A549 (cell line): ENCODE measurements at regions not wholly inside any gene's neighbourhood (a gene's known extent, or its start where the extent isn't known, plus 50 kb on each side); places are given as distances from the start of the nearest gene placed in this dataset.
A peak's percentile ranks its signal among the peaks of the same experiment; 100 is the strongest.

Experiments
- ATAC-seq, 2 experiments: fragments of 200-7000 bp in 1 of 2; fragments of >200 bp in 1 of 2; cut with Nextera tagmentation in 1 of 2; cut with Tn5 transposase in 1 of 2; 3 replicates each; pipeline versions ENCODE4 v1.8.0 to v1.9.1; 2018 to 2020; ENCODE audit warnings: mild to moderate bottlenecking in 1 of 2, moderate library complexity in 1 of 2
- CTCF ChIA-PET: fragments of 300-600 bp; sonication (Branson Sonifier 250); formaldehyde crosslinking; extraction: SDS; loops from one replicate; lab custom pipeline; 2021; ENCODE audit warnings: antibody characterized with exemption, inconsistent platforms; lab: Yijun Ruan, JAX
- POLR2A ChIA-PET: fragments of 350-600 bp; formaldehyde crosslinking; extraction: SDS; loops from one replicate; lab custom pipeline; 2021; ENCODE audit warnings: antibody characterized with exemption, inconsistent platforms; lab: Yijun Ruan, JAX
- DNase-seq, 2 experiments: peaks; one replicate each; pipeline versions ENCODE4 v3.0.0 to v3.0.0-alpha.2; 2011 to 2016; ENCODE audit warnings: low read depth in 1 of 2, low spot score in 1 of 2
- FAIRE-seq: peaks from 2 replicates; lab custom pipeline; 2011; peaks lifted over from hg19 to GRCh38; lab: Jason Lieb, UNC
- H3K27ac ChIP-seq, 2 experiments: fragments of >200 bp; sonication (Bioruptor Twin); formaldehyde crosslinking; 3 replicates each; pipeline ENCODE4 v1.5.1; 2016 to 2017
- H3K4me1 ChIP-seq: fragments of >200 bp; sonication (Bioruptor Twin); formaldehyde crosslinking; 3 replicates; pipeline ENCODE4 v1.6.1; 2016
- H3K4me2 ChIP-seq: fragments of >200 bp; sonication (Bioruptor Twin); formaldehyde crosslinking; 3 replicates; pipeline ENCODE4 v1.6.1; 2016
- H3K4me3 ChIP-seq: fragments of >200 bp; sonication (Bioruptor Twin); formaldehyde crosslinking; 3 replicates; pipeline ENCODE4 v1.5.1; 2016
- H3K9me3 ChIP-seq: fragments of >200 bp; sonication (Bioruptor Twin); formaldehyde crosslinking; 3 replicates; pipeline ENCODE4 v1.6.1; 2016
- CBX2 ChIP-seq: fragments of 200-600 bp; sonication (generic); IDR thresholded peaks from 2 replicates; pipeline ENCODE4 v1.6.1; 2016; ENCODE audit warnings: low read depth, mild to moderate bottlenecking, borderline replicate concordance
- CHD2 ChIP-seq: fragments of 150-350 bp; IDR thresholded peaks from 2 replicates; pipeline ENCODE4 v1.6.1; 2014; ENCODE audit warnings: low read length; ENCODE audit not compliant: partially characterized antibody
- CTCF ChIP-seq: fragments of >200 bp; sonication (Bioruptor Twin); formaldehyde crosslinking; IDR thresholded peaks from 3 replicates; pipeline ENCODE4 v1.5.1; 2016
- EHMT2 ChIP-seq: fragments of 200-600 bp; sonication (generic); IDR thresholded peaks from 2 replicates; pipeline ENCODE4 v1.6.1; 2016; ENCODE audit warnings: antibody characterized with exemption, low read depth, mild to moderate bottlenecking, moderate library complexity
- FOSB ChIP-seq: fragments of 250-450 bp; sonication (Bioruptor Pico); IDR thresholded peaks from 2 replicates; pipeline ENCODE4 v1.5.0; 2020; ENCODE audit warnings: mild to moderate bottlenecking, moderate library complexity
- FOSL2 ChIP-seq, 2 experiments: fragments of 450-650 bp in 1 of 2; fragments of >200 bp in 1 of 2; sonication (Bioruptor Twin) in 1 of 2; formaldehyde crosslinking; IDR thresholded peaks; 2 replicates each; pipeline versions ENCODE4 v1.5.0 to v1.6.1; 2016 to 2020; ENCODE audit warnings: mild to moderate bottlenecking in 1 of 2, moderate library complexity in 1 of 2
- GATA3 ChIP-seq: IDR thresholded peaks from 2 replicates; pipeline ENCODE4 v1.6.1; 2012; ENCODE audit warnings: borderline replicate concordance
- HES2 ChIP-seq: fragments of >200 bp; sonication (Bioruptor Twin); formaldehyde crosslinking; IDR thresholded peaks from 2 replicates; pipeline ENCODE4 v1.6.1; 2016
- HEYL ChIP-seq: fragments of 250-450 bp; sonication (Bioruptor Pico); IDR thresholded peaks from 2 replicates; pipeline ENCODE4 v1.8.0; 2021; ENCODE audit warnings: mild to moderate bottlenecking, moderate library complexity
- MYC ChIP-seq: IDR thresholded peaks from 2 replicates; pipeline ENCODE4 v1.6.1; 2012; ENCODE audit warnings: mild to moderate bottlenecking, inconsistent platforms, low read length, improper control_type of control experiment, borderline replicate concordance
- NR3C1 ChIP-seq: fragments of >200 bp; sonication (Bioruptor Twin); formaldehyde crosslinking; IDR thresholded peaks from 3 replicates; pipeline ENCODE4 v1.6.1; 2017
- PBX3 ChIP-seq: IDR thresholded peaks from 2 replicates; pipeline ENCODE4 v1.6.1; 2012
- RAD21 ChIP-seq, 2 experiments: fragments of >200 bp in 1 of 2; sonication (Bioruptor Twin) in 1 of 2; formaldehyde crosslinking in 1 of 2; IDR thresholded peaks in 1 of 2; conservative IDR thresholded peaks in 1 of 2; 2 replicates in 1 of 2; 3 replicates in 1 of 2; pipeline ENCODE4 v1.6.1; 2012 to 2018; ENCODE audit warnings: inconsistent platforms in 1 of 2
- REST ChIP-seq: fragments of 200-600 bp; sonication (generic); IDR thresholded peaks from 2 replicates; pipeline ENCODE4 v1.6.1; 2016; ENCODE audit warnings: antibody characterized with exemption, mild to moderate bottlenecking, moderate library complexity
- TP53 ChIP-seq: fragments of 250-450 bp; sonication (Bioruptor Pico); IDR thresholded peaks from 2 replicates; pipeline ENCODE4 v1.5.0; 2021; ENCODE audit warnings: mild to moderate bottlenecking, moderate library complexity
- USF2 ChIP-seq: fragments of 450-650 bp; IDR thresholded peaks from 2 replicates; pipeline ENCODE4 v1.6.1; 2014; ENCODE audit warnings: antibody characterized with exemption
- ZC3H11A ChIP-seq: fragments of 450-650 bp; IDR thresholded peaks from 2 replicates; pipeline ENCODE4 v1.6.1; 2014; ENCODE audit warnings: antibody characterized with exemption, mild to moderate bottlenecking
- ZFP36 ChIP-seq: fragments of 450-650 bp; IDR thresholded peaks from 2 replicates; pipeline ENCODE4 v1.6.1; 2014; ENCODE audit warnings: borderline replicate concordance; ENCODE audit not compliant: partially characterized antibody
- ZNF302 ChIP-seq: fragments of 250-450 bp; sonication (Bioruptor Pico); IDR thresholded peaks from 2 replicates; pipeline ENCODE4 v1.9.0; 2021; ENCODE audit warnings: inconsistent platforms, mild to moderate bottlenecking, moderate library complexity
- ZSCAN20 ChIP-seq: fragments of 250-450 bp; sonication (Bioruptor Pico); IDR thresholded peaks from 2 replicates; pipeline ENCODE4 v1.8.0; 2022; ENCODE audit warnings: mild to moderate bottlenecking, moderate library complexity
- whole genome bisulfite sequencing: methylation state at CpG from one replicate; pipeline ENCODE4 v1.1.6; 2017; ENCODE audit errors: missing lambda C conversion rate; 5-methylcytosine and 5-hydroxymethylcytosine counted together

GRCh38 chr7:46320956-46321355 lies 399.9 kb upstream of the IGFBP3 start:
- FAIRE-seq = no peak
- H3K27ac ChIP-seq = 0 out of 6 replicates have a peak overlapping the region, but pooled peaks of 1 of the 2 experiments have one; percentile 4

More at GRCh38 chr7:46320956-46321355, 399.9 kb upstream of the IGFBP3 start:
- ChIA-PET CTCF (no interaction called here), POLR2A (interaction anchor here (0.6 kb wide), 1 partner anchor 84 kb away, joined by 4 read pairs; no protein-coding TSS in a partner anchor)
- Histone ChIP-seq H3K4me3 (no peak overlapping the region), H3K4me2 (no peak overlapping the region), H3K9me3 (no peaks in the 10 kb centered on the region), H3K4me1 (peaks cover 18% of the 10 kb centered on the region)
- TF ChIP-seq REST = no peak
- TF ChIP-seq MYC = no peak
- TF ChIP-seq FOSB (CRISPR knock-in tag) = no peak
- TF ChIP-seq CTCF = no peak
- TF ChIP-seq NR3C1 = no peak
- TF ChIP-seq HES2 = no peak
- TF ChIP-seq ZC3H11A = no peak
- TF ChIP-seq GATA3 = no peak
- no peak for TF ChIP-seq ZNF302 (CRISPR knock-in tag)
- TF ChIP-seq FOSL2 (IDR thresholded peaks at IDR 0.05) = no peak
- TF ChIP-seq FOSL2 (CRISPR knock-in tag; IDR thresholded peaks at IDR 0.05) = no peak
- no peak for TF ChIP-seq ZSCAN20 (CRISPR knock-in tag)
- no peak for TF ChIP-seq CHD2
- TF ChIP-seq TP53 (CRISPR knock-in tag) = no peak
- TF ChIP-seq USF2 = no peak
- TF ChIP-seq HEYL (CRISPR knock-in tag) = no peak
- no peak for TF ChIP-seq EHMT2
- no peak for TF ChIP-seq RAD21 (conservative IDR thresholded peaks at IDR 0.05 in 1 of 2, IDR thresholded peaks at IDR 0.05 in 1 of 2)
- no peak for TF ChIP-seq PBX3
- no peak for TF ChIP-seq ZFP36
- no peak for TF ChIP-seq CBX2
- WGBS = 89% methylated on average over 3 of the region's 3 CpGs
- DNase-seq = no peak
- ATAC-seq = no peak
